Endothelial cell of umbilical vein (primary cell): ENCODE measurements at regions not wholly inside any gene's neighbourhood (a gene's known extent, or its start where the extent isn't known, plus 50 kb on each side); places are given as distances from the start of the nearest gene placed in this dataset.

Source experiments
- BruUV-seq: library from RNA; stranded (reverse); fragments of 400-500 nt; replicated peaks from 2 replicates; lab custom pipeline; 2021; lab: Mats Ljungman, UMichigan
- CTCF ChIA-PET: fragments of 300-600, 350-600 bp; sonication (Branson Sonifier 250); formaldehyde crosslinking; loops from one replicate; lab custom pipeline; 2021; ENCODE audit warnings: antibody characterized with exemption, inconsistent platforms; lab: Charles Lee
- POLR2A ChIA-PET: fragments of 300-600, 350-600 bp; sonication (Branson Sonifier 250); formaldehyde crosslinking; loops from one replicate; lab custom pipeline; 2021; ENCODE audit warnings: antibody characterized with exemption, inconsistent platforms; lab: Charles Lee
- DNase-seq: peaks from one replicate; pipeline ENCODE4 v3.0.0-alpha.2; 2011; ENCODE audit warnings: low read depth, low spot score
- FAIRE-seq: peaks from 2 replicates; lab custom pipeline; 2011; peaks lifted over from hg19 to GRCh38; lab: Jason Lieb, UNC
- H2AFZ ChIP-seq: 2 replicates; pipeline ENCODE4 v1.6.0; 2012; ENCODE audit warnings: low read depth, low read length, control low read depth, inconsistent platforms
- H3K27ac ChIP-seq: 2 replicates; pipeline ENCODE4 v1.5.1; 2011; ENCODE audit warnings: low read depth, mild to moderate bottlenecking, control low read depth, low read length, moderate library complexity; ENCODE audit not compliant: insufficient read depth
- H3K27me3 ChIP-seq, 2 experiments: 2 replicates each; pipeline versions ENCODE4 v1.6.0 to v1.6.1; 2011; ENCODE audit warnings: low read length in 2 of 2, mixed read lengths in 1 of 2; ENCODE audit not compliant: control insufficient read depth in 2 of 2, insufficient read depth in 2 of 2
- H3K36me3 ChIP-seq, 2 experiments: 2 replicates in 1 of 2; 3 replicates in 1 of 2; pipeline ENCODE4 v1.5.1; 2011; ENCODE audit warnings: low read length in 2 of 2, mild to moderate bottlenecking in 1 of 2, moderate library complexity in 1 of 2; ENCODE audit not compliant: control insufficient read depth in 2 of 2, insufficient read depth in 2 of 2; ENCODE audit errors: extremely low read depth in 1 of 2
- H3K4me1 ChIP-seq: 3 replicates; pipeline ENCODE4 v1.5.1; 2011; ENCODE audit warnings: mild to moderate bottlenecking, low read length; ENCODE audit not compliant: control insufficient read depth, insufficient read depth; ENCODE audit errors: extremely low read depth
- H3K4me2 ChIP-seq: 2 replicates; pipeline ENCODE4 v1.6.1; 2011; ENCODE audit warnings: low read length, control low read depth, mixed read lengths; ENCODE audit not compliant: insufficient read depth
- H3K4me3 ChIP-seq, 3 experiments: fragments of 200-600 bp in 1 of 3; sonication (generic), shearing (Covaris generic) in 1 of 3; replicated peaks in 1 of 3; 2 replicates each; pipeline ENCODE4 v1.5.1; 2011 to 2016; ENCODE audit warnings: control low read depth in 3 of 3, low read length in 3 of 3, mild to moderate bottlenecking in 2 of 3, inconsistent platforms in 1 of 3, low read depth in 1 of 3, moderate library complexity in 1 of 3; ENCODE audit not compliant: insufficient read depth in 1 of 3
- H3K79me2 ChIP-seq: 2 replicates; pipeline ENCODE4 v1.6.0; 2012; ENCODE audit warnings: low read length, inconsistent platforms; ENCODE audit not compliant: control insufficient read depth, insufficient read depth
- H3K9ac ChIP-seq: replicated peaks from 2 replicates; pipeline ENCODE3; 2011; ENCODE audit warnings: low read length, control low read depth; ENCODE audit not compliant: insufficient read depth; ENCODE audit errors: extremely low read depth
- H3K9me1 ChIP-seq: replicated peaks from 3 replicates; pipeline ENCODE4 v1.6.0; 2011; ENCODE audit warnings: mild to moderate bottlenecking, low read length; ENCODE audit not compliant: control insufficient read depth, insufficient read depth; ENCODE audit errors: extremely low read depth
- H3K9me3 ChIP-seq: replicated peaks from 2 replicates; pipeline ENCODE4 v1.5.1; 2012; ENCODE audit warnings: low read length, inconsistent platforms; ENCODE audit not compliant: control insufficient read depth, insufficient read depth
- H4K20me1 ChIP-seq: replicated peaks from 2 replicates; pipeline ENCODE3; 2011; ENCODE audit warnings: mild to moderate bottlenecking, low read length; ENCODE audit not compliant: control insufficient read depth, insufficient read depth; ENCODE audit errors: extremely low read depth
- FOS ChIP-seq: IDR thresholded peaks from 2 replicates; pipeline ENCODE4 v1.6.1; 2011; ENCODE audit warnings: mild to moderate bottlenecking, low read length, moderate library complexity, borderline replicate concordance; ENCODE audit not compliant: insufficient read depth
- GATA2 ChIP-seq: IDR thresholded peaks from 2 replicates; pipeline ENCODE4 v1.7.0; 2011; ENCODE audit warnings: low read depth, mild to moderate bottlenecking, moderate library complexity, mixed read lengths, low read length; ENCODE audit not compliant: insufficient read length, insufficient read depth
- JUN ChIP-seq: IDR thresholded peaks from 2 replicates; pipeline ENCODE4 v1.6.1; 2011; ENCODE audit warnings: borderline replicate concordance, low read depth; ENCODE audit not compliant: insufficient read length, insufficient read depth
- dilution Hi-C: fragments of 300-500 bp; cut with MboI; formaldehyde crosslinking; loops from one replicate; pipeline ENCODE4 v1.15.0; 2019; ENCODE audit warnings: low sequenced_read_pairs; ENCODE audit not compliant: extremely low pct_ligation_motif_present
- intact Hi-C: fragments of 100-400 bp; cut with micrococcal nuclease; formaldehyde crosslinking; loops from one replicate; pipeline ENCODE4 v1.10.0; 2022
- TF ChIP-seq, protein P1 (sequence below), 2 donors: IDR thresholded peaks; 1 replicate in 1 of 2; 2 replicates in 1 of 2; pipeline ENCODE4 v1.5.1; 2011; ENCODE audit warnings: low read length in 2 of 2, mild to moderate bottlenecking in 2 of 2, moderate library complexity in 2 of 2, control low read depth in 1 of 2, inconsistent platforms in 1 of 2, low read depth in 1 of 2; ENCODE audit not compliant: insufficient read depth in 1 of 2; ENCODE audit errors: extremely low read depth in 1 of 2

DNA sequence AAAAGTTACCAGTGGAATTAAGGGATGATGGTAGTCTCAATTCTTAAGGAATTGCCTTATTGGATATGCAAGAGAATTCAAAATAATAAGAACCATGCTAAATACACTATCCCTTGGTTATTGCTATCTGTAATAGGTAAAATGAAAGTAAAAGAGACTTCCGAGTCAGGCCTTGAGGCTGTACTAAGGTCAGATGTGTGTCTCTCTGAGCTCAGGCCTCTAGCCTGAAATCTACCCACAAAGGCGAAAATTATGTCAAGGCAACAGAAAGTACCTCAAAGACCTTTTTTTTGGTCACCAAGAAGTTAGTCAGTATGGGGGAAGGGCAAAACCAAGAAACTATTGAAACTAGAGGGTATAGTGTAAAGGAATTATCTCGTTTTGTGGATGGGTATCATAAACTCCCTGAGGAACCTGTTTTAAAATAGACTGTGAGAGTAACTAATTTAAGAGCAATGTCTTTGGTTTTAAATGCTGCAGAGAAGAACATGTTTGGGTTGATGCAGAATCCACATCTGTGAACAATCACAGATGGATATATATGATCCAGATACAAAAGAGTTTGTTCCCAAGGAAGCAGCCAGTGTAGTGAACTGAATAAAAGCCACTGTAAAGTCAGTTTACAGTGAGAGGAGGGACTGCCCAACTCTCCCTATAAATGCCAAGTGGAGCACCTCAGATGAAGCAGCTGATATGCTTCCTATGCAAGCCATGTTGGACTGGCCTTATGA lies 382.3 kb upstream of the SEMA6D start:
- intact Hi-C loops, result no loop called here
- no peaks in the 10 kb centered on the region for H3K79me2 ChIP-seq
- H3K27me3 ChIP-seq, result no peaks in the 10 kb centered on the region
- H3K4me3 ChIP-seq, result no peak overlapping the region
- dilution Hi-C loops, result no loop called here
- TF ChIP-seq, protein P1, sequence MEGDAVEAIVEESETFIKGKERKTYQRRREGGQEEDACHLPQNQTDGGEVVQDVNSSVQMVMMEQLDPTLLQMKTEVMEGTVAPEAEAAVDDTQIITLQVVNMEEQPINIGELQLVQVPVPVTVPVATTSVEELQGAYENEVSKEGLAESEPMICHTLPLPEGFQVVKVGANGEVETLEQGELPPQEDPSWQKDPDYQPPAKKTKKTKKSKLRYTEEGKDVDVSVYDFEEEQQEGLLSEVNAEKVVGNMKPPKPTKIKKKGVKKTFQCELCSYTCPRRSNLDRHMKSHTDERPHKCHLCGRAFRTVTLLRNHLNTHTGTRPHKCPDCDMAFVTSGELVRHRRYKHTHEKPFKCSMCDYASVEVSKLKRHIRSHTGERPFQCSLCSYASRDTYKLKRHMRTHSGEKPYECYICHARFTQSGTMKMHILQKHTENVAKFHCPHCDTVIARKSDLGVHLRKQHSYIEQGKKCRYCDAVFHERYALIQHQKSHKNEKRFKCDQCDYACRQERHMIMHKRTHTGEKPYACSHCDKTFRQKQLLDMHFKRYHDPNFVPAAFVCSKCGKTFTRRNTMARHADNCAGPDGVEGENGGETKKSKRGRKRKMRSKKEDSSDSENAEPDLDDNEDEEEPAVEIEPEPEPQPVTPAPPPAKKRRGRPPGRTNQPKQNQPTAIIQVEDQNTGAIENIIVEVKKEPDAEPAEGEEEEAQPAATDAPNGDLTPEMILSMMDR (IDR thresholded peaks at IDR 0.05; ENCODE audit: extremely low read depth in 1 of 2, insufficient read depth in 1 of 2, low read depth in 1 of 2, low read length in 2 of 2), result no peak
- TF ChIP-seq JUN, result no peak
- TF ChIP-seq GATA2, result no peak
- no peaks in the 10 kb centered on the region for H3K9me3 ChIP-seq
- DNase-seq, result no peak
- H3K4me1 ChIP-seq, result no peaks in the 10 kb centered on the region
- BruUV-seq, result no TSS peak
- ChIA-PET CTCF (no interaction called here), POLR2A (no interaction called here)
- no peak overlapping the region for H3K4me2 ChIP-seq
- H3K9me1 ChIP-seq, result no peaks in the 10 kb centered on the region
- H2AFZ ChIP-seq, result no peak overlapping the region
- no peak for FAIRE-seq
- H4K20me1 ChIP-seq, result no peaks in the 10 kb centered on the region
- no peak overlapping the region for H3K9ac ChIP-seq
- no peak overlapping the region for H3K27ac ChIP-seq
- H3K36me3 ChIP-seq, result no peaks in the 10 kb centered on the region

DNA sequence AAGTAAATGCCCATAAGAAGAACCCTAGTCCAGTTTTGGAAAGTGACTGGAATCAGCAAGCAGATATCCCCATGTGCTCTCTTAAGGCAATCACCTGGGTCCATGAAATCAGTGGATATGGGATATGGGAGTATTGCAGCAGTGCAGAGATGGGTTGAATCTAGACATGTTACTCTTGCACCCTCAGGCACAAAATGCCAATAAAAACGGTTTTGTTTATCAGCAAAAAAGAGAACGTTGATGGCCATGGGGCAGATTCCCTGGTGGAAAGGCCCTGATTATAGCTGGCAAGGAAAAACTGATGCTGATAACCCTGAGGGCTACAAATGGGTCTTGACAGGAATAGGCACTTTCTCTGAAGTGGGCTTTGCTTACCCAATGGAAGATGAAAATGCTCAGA lies 380.2 kb upstream of the SEMA6D start:
- no peaks in the 10 kb centered on the region for H3K9me1 ChIP-seq
- no peak overlapping the region for H2AFZ ChIP-seq
- no peaks in the 10 kb centered on the region for H3K36me3 ChIP-seq
- H3K9ac ChIP-seq, result no peak overlapping the region
- no peaks in the 10 kb centered on the region for H3K9me3 ChIP-seq
- ChIA-PET CTCF (no interaction called here), POLR2A (no interaction called here)
- no TSS peak for BruUV-seq
- H3K4me3 ChIP-seq, result no peak overlapping the region
- no peak overlapping the region for H3K4me2 ChIP-seq
- H3K4me1 ChIP-seq, result no peaks in the 10 kb centered on the region
- no peaks in the 10 kb centered on the region for H4K20me1 ChIP-seq
- H3K27ac ChIP-seq, result no peak overlapping the region
- no peaks in the 10 kb centered on the region for H3K79me2 ChIP-seq
- FAIRE-seq (no peak), DNase-seq (no peak)
- TF ChIP-seq FOS, result no peak
- dilution Hi-C loops (no loop called here), intact Hi-C loops (no loop called here)
- no peaks in the 10 kb centered on the region for H3K27me3 ChIP-seq
